Activated CD8-positive, alpha-beta memory T cell treated with anti-CD3 and anti-CD28 coated beads, Interleukin-2, amount 10 ng/mL, durations not matched to agents 7 days and 5 days (primary cell): ENCODE measurements at regions not wholly inside any gene's neighbourhood (a gene's known extent, or its start where the extent isn't known, plus 50 kb on each side); places are given as distances from the start of the nearest gene placed in this dataset.
"Not testable (repeated sequence)": the region's sequence is repeated elsewhere in the genome, so short reads cannot be mapped to it uniquely, and the experiment has no call there.

Source experiments
- ATAC-seq: fragments of 150-1000 bp; cut with Tn5 transposase; one replicate; pipeline ENCODE4 v1.10.0; 2021; ENCODE audit warnings: moderate library complexity
- CTCF ChIA-PET: fragments of 350-600 bp; sonication (Branson Sonifier 250); formaldehyde crosslinking; loops from one replicate; lab custom pipeline; 2021; ENCODE audit warnings: antibody characterized with exemption; lab: Charles Lee
- DNase-seq: peaks from one replicate; pipeline ENCODE4 v3.0.0-alpha.2; 2020
- H3K27ac Mint-ChIP-seq: one replicate; pipeline ENCODE4 v1.8.0; 2021; ENCODE audit warnings: mild to moderate bottlenecking, mixed read lengths
- H3K27me3 Mint-ChIP-seq: one replicate; pipeline ENCODE4 v1.8.0; 2021; ENCODE audit warnings: mixed read lengths
- H3K36me3 Mint-ChIP-seq: one replicate; pipeline ENCODE4 v1.8.0; 2021; ENCODE audit warnings: mild to moderate bottlenecking, mixed read lengths
- H3K4me1 Mint-ChIP-seq: one replicate; pipeline ENCODE4 v1.8.0; 2021; ENCODE audit warnings: mixed read lengths
- H3K4me3 Mint-ChIP-seq: one replicate; pipeline ENCODE4 v1.8.0; 2021; ENCODE audit warnings: mild to moderate bottlenecking, moderate library complexity, mixed read lengths
- H3K9me3 Mint-ChIP-seq: one replicate; pipeline ENCODE4 v1.8.0; 2022; ENCODE audit warnings: low read depth, mixed read lengths

GRCh38 chr15:24158306-24158705, 471.2 kb upstream of the NDN start:
- CTCF ChIA-PET, DNase-seq, H3K4me1 Mint-ChIP-seq, ATAC-seq, H3K4me3 Mint-ChIP-seq, H3K27me3 Mint-ChIP-seq, H3K36me3 Mint-ChIP-seq, H3K9me3 Mint-ChIP-seq, H3K27ac Mint-ChIP-seq: not testable (repeated sequence)

- H3K4me1 Mint-ChIP-seq, DNase-seq, H3K4me3 Mint-ChIP-seq, H3K36me3 Mint-ChIP-seq, H3K27ac Mint-ChIP-seq, H3K27me3 Mint-ChIP-seq, H3K9me3 Mint-ChIP-seq, ATAC-seq, CTCF ChIA-PET: not testable (repeated sequence)
Measured at GRCh38 chr15:24165512-24165911, 478.4 kb upstream of the NDN start.

GRCh38 chr15:24202297-24202696, 473.3 kb upstream of the NPAP1 start:
- H3K27me3 Mint-ChIP-seq: not testable (repeated sequence)

GRCh38 chr15:24211742-24212476, 463.7 kb upstream of the NPAP1 start:
- H3K36me3 Mint-ChIP-seq, DNase-seq, ATAC-seq, H3K9me3 Mint-ChIP-seq, CTCF ChIA-PET, H3K27ac Mint-ChIP-seq, H3K4me3 Mint-ChIP-seq, H3K4me1 Mint-ChIP-seq, H3K27me3 Mint-ChIP-seq: not testable (repeated sequence)

More at GRCh38 chr15:24202297-24202696, 473.3 kb upstream of the NPAP1 start:
- CTCF ChIA-PET, ATAC-seq, H3K9me3 Mint-ChIP-seq, H3K4me1 Mint-ChIP-seq, H3K36me3 Mint-ChIP-seq, H3K27ac Mint-ChIP-seq, DNase-seq, H3K4me3 Mint-ChIP-seq: not testable (repeated sequence)

GRCh38 chr15:24223739-24224138, 451.8 kb upstream of the NPAP1 start:
- no peaks in the 10 kb centered on the region for H3K27me3 Mint-ChIP-seq
- no peak overlapping the region for H3K4me3 Mint-ChIP-seq
- CTCF ChIA-PET: no interaction called here
- H3K4me1 Mint-ChIP-seq: no peaks in the 10 kb centered on the region
- ATAC-seq (no peak), DNase-seq (no peak)
- peaks cover 10% of the 10 kb centered on the region for H3K9me3 Mint-ChIP-seq
- H3K36me3 Mint-ChIP-seq: no peaks in the 10 kb centered on the region
- no peak overlapping the region for H3K27ac Mint-ChIP-seq

- CTCF ChIA-PET: no interaction called here
- Mint-ChIP-seq H3K4me3 (no peak overlapping the region), H3K4me1 (no peaks in the 10 kb centered on the region), H3K36me3 (no peaks in the 10 kb centered on the region), H3K27me3 (no peaks in the 10 kb centered on the region), H3K27ac (no peak overlapping the region), H3K9me3 (peaks cover 13% of the 10 kb centered on the region)
- ATAC-seq (no peak), DNase-seq (no peak)
Measured at GRCh38 chr15:24224161-24224560, 451.4 kb upstream of the NPAP1 start.

GRCh38 chr15:24228922-24229321, 446.7 kb upstream of the NPAP1 start:
- H3K27me3 Mint-ChIP-seq, CTCF ChIA-PET, ATAC-seq, H3K4me3 Mint-ChIP-seq, H3K9me3 Mint-ChIP-seq, H3K4me1 Mint-ChIP-seq, H3K27ac Mint-ChIP-seq, H3K36me3 Mint-ChIP-seq, DNase-seq: not testable (repeated sequence)

- H3K4me3 Mint-ChIP-seq, H3K27me3 Mint-ChIP-seq, CTCF ChIA-PET, DNase-seq, ATAC-seq, H3K27ac Mint-ChIP-seq, H3K4me1 Mint-ChIP-seq, H3K36me3 Mint-ChIP-seq: not testable (repeated sequence)
- peaks cover 11% of the 10 kb centered on the region for H3K9me3 Mint-ChIP-seq
Measured at GRCh38 chr15:24233134-24233533, 442.4 kb upstream of the NPAP1 start.

GRCh38 chr15:24240580-24240979, 435.0 kb upstream of the NPAP1 start:
- H3K4me3 Mint-ChIP-seq, ATAC-seq, H3K9me3 Mint-ChIP-seq, H3K36me3 Mint-ChIP-seq, CTCF ChIA-PET, H3K4me1 Mint-ChIP-seq, H3K27ac Mint-ChIP-seq, DNase-seq, H3K27me3 Mint-ChIP-seq: not testable (repeated sequence)

- H3K36me3 Mint-ChIP-seq, H3K27ac Mint-ChIP-seq, H3K27me3 Mint-ChIP-seq, H3K4me3 Mint-ChIP-seq, CTCF ChIA-PET, ATAC-seq, H3K4me1 Mint-ChIP-seq, DNase-seq: not testable (repeated sequence)
- peaks cover 13% of the 10 kb centered on the region for H3K9me3 Mint-ChIP-seq
Measured at GRCh38 chr15:24259106-24259505, 416.5 kb upstream of the NPAP1 start.

GRCh38 chr15:24260407-24260806, 415.2 kb upstream of the NPAP1 start:
- H3K4me3 Mint-ChIP-seq, DNase-seq, H3K27me3 Mint-ChIP-seq, H3K27ac Mint-ChIP-seq, H3K9me3 Mint-ChIP-seq, H3K36me3 Mint-ChIP-seq, ATAC-seq, CTCF ChIA-PET, H3K4me1 Mint-ChIP-seq: not testable (repeated sequence)

GRCh38 chr15:24260854-24261253, 414.7 kb upstream of the NPAP1 start:
- ATAC-seq, H3K27me3 Mint-ChIP-seq, H3K4me3 Mint-ChIP-seq, H3K36me3 Mint-ChIP-seq, H3K4me1 Mint-ChIP-seq, DNase-seq, H3K27ac Mint-ChIP-seq, H3K9me3 Mint-ChIP-seq, CTCF ChIA-PET: not testable (repeated sequence)

GRCh38 chr15:24268536-24269165, 406.9 kb upstream of the NPAP1 start:
- H3K4me1 Mint-ChIP-seq, CTCF ChIA-PET, H3K27me3 Mint-ChIP-seq, H3K4me3 Mint-ChIP-seq, H3K27ac Mint-ChIP-seq, H3K36me3 Mint-ChIP-seq, DNase-seq, ATAC-seq: not testable (repeated sequence)
- H3K9me3 Mint-ChIP-seq: peaks cover 14% of the 10 kb centered on the region

- no peak for ATAC-seq
- DNase-seq: no peak
- no peak overlapping the region for H3K27ac Mint-ChIP-seq
- no peaks in the 10 kb centered on the region for H3K4me1 Mint-ChIP-seq
- no peaks in the 10 kb centered on the region for H3K27me3 Mint-ChIP-seq
- CTCF ChIA-PET: no interaction called here
- no peaks in the 10 kb centered on the region for H3K36me3 Mint-ChIP-seq
- peaks cover 14% of the 10 kb centered on the region for H3K9me3 Mint-ChIP-seq
- no peak overlapping the region for H3K4me3 Mint-ChIP-seq
Measured at GRCh38 chr15:24269166-24269571, 406.4 kb upstream of the NPAP1 start.
